HG03354 (cell line): ENCODE measurements at regions not wholly inside any gene's neighbourhood (a gene's known extent, or its start where the extent isn't known, plus 50 kb on each side); places are given as distances from the start of the nearest gene placed in this dataset.

Source experiments
- ATAC-seq: cut with Tn5 transposase; IDR thresholded peaks from one replicate; pipeline ENCODE4 v1.9.1; 2021; ENCODE audit warnings: mild to moderate bottlenecking; ENCODE audit not compliant: unreplicated experiment, poor library complexity, severe bottlenecking

DNA sequence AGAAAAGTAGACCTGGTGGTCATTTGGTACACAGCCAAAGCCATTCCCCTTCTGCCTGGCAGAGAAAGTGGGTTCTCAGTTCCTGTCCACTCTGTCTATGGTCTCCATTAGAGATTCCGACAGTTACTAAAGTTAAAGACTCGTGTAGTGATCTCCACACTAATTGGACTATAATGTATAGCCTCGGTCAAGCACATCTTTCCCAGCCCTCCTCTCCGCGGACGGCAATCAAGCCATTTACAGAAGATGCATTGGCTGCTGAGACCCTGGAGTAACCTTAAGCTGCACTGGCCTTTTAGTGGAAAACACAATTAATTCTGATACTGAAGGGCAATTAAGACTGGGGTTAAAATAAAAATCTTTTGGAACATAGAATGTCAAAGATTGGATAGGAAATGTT lies 865.3 kb downstream of the MCTP2 start:
- ATAC-seq = no peak

DNA sequence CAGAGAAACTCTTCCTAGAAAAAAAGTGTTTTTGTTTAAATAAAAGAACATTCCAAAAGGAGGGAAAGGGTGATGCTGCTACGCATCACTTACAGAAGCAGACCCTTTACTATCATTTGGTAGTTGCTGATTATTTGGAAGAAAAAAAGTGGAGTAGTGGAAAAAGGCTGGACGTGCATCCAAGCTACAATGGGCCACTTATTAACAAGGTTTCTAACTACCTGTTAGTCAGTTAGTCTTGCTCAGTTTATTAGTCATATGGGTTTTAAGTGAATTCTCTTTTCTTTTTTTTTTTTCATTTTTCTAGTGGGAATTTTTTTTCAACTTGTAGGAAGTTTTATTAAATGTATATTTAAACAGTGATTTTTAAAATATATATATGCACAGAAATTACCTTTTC lies 866.0 kb downstream of the MCTP2 start:
- no peak for ATAC-seq

DNA sequence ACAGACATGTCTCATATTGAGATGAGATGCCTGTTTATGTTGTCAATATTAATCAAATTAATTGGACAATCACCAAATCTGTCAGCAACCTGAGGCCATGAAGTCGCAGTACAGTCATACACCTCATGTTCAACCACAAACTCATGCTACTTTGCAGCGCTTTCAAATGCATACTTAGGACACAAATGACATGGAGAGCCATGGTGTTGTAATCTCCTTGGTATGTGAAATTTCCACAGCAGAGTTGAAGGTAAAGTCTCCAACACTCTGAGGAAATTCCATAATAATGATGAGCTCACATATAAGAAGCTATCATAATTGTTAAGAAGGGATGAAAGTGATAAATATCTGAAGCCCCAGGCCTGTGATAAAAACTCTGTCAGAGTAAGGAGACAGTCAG lies 873.9 kb downstream of the MCTP2 start:
- ATAC-seq = no peak

DNA sequence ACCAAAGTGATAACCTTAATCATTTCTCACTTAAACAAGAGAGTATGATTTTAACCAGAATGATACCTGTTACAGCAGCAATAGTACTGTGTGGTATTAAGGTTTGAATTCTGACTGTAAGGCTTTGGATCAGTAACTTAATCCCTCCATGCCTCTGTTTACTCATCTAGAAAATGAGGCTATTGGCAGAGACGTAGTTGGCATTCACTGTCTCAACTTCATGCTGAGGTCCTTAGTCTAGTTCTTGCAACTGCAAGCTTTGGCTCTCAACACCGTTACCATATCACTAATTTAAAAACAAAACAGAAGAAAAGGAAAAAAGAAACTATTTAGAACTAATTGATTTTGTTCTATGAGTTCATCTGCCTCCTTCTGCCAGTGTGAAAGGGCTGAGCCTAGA lies 875.4 kb downstream of the MCTP2 start:
- ATAC-seq = no peak

DNA sequence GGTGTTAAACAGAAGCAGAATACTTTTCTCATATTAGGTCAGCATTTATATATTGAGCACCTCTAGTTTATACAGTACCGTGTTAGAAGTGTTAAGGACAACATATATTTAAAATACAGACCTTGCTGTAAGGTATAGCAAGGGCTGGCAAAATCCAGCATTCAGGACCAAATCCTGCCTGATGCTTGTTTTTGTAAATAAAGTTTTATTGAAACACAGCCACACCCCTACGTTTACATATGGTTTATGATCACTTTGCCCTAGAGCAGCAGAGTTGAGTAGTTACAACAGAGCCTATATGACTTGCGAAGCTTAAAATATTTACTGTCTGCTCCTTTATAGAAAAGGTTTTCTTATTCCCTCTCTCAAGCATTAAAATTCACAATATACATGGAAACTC lies 877.3 kb downstream of the MCTP2 start:
- no peak for ATAC-seq

DNA sequence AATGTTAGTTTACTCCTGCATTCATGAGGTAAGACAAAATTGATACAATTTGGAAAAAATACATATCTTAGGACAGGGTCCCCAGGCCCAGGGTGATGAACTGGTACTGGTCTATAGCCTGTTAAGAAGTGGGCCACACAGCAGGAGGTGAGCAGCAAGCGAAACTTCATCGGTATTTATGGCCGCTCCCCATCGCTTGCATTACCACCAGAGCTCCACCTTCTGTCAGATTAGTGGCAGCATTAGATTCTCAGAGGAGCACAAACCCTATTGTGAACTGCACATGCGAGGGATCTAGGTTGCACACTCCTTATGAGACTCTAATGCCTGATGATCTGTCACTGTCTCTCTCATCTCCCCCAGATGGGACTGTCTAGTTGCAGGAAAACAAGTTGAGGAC lies 880.6 kb downstream of the MCTP2 start:
- ATAC-seq = no peak

DNA sequence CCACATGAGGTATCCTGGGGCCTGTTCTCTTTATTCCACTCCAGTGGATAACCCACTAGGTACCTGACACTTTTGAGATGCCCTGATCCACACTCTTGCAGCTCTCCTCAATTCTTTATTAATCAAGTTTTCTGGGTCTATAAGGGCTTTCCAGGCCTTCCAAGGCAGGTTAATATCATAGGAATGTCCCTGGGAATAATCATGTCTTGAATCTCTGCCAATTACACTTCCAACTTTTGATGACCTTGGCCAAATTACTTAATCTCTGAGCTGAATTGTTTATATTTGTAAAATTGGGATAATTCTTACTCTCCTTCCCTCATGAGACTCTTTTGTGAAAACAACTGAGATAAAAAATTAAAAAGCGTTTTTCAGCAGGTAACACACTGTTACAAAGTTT lies 881.7 kb downstream of the MCTP2 start:
- no peak for ATAC-seq

DNA sequence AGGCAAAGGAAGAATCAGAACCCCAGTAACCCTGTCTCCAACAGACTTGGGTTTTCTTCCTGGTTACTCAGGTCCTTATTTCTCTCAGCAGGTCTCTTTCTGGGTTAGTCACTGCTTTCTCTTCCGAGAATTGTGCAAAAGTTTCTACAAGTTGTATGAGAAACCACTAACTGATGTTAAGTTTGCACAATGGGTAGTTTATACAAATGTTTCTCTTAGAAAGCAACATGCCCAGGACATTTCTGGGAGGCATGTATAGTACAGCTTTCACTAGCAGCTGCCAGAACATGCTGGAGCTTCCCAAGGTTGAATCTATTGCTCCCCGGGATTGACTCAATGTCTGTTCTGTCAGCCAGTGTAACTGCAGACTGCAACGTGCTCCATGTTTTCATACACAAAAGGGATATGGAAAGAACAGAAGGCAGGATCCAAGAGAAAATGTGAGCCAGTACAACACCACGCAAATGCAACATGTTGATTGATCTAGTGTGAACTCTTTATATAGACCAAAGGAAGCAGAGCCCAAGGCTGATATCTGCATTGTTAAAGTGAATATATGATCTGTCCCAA lies 887.8 kb downstream of the MCTP2 start:
- no peak for ATAC-seq

DNA sequence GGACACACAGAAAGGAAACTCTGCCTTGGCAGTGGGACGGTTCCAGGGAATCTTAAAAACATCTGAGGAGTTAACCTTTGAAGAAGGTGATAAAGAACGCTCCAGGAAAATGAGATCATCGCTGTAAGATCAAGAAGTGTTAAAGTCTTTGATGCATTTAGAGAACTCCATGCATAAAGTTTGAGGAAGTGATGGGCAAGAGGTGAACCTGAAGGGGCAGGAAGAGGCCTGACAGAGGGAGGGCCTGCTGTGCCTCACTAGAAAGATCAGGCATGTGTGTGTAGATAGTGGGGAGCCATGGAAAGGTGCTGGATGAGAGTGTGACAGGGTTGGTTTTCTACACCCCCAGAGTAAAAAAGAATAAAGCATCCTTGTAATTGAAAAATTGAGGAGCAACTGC lies 889.2 kb downstream of the MCTP2 start:
- ATAC-seq = no peak

DNA sequence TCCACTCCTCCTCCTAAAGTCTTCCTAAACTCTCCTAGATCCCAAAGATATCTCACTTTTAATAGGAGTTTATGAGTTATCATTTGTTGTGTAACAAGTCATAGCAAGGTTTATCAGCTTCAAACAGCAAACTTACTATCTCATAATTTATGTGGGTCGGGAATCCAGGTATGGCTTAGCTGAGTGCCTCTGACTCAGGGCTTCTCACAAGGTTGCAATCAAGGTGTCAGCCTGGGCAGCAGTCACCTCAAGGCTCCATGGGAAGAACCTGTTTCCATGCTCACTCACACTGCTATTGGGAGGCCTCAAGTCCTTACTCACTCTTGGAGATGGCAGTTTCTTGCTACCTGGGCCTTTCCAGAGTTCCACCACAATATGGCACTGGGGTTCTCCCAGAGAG lies 889.8 kb downstream of the MCTP2 start:
- ATAC-seq = no peak

DNA sequence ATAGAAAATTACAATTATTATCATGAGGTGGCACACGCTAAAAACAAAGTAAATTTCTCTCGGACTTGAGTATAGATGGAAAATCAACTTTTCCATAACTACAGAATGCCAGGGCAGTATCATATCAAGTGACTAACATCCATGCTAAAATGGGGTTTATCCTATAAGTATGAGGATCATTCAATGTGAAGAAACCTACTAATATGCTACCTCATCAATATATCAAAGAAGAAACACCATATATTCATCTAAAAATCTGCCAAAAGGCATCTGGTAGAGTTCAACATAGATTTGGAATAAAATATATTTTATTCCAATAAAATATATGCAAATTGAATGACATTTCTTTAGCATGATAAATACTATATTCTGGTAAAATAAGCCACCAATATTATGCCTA lies 894.4 kb downstream of the MCTP2 start:
- no peak for ATAC-seq

DNA sequence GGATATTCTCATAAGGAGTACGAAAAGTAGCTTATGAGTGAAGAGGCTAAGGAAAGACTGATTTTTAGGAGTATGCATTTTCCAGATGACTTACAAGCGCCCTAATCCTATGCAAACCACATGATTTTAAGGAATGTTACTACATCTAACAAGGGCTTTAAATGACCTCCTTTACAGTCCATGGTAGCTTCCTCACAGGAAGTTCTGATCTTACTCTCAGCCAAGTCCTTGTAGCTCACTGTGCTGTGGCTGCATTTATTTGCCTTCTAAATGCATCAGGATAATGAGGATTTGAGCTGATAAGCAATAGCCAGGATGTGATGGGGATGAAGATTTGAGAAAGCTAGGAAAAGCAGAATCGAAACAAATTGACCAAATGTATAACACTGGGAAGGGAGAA lies 896.0 kb downstream of the MCTP2 start:
- ATAC-seq = no peak

DNA sequence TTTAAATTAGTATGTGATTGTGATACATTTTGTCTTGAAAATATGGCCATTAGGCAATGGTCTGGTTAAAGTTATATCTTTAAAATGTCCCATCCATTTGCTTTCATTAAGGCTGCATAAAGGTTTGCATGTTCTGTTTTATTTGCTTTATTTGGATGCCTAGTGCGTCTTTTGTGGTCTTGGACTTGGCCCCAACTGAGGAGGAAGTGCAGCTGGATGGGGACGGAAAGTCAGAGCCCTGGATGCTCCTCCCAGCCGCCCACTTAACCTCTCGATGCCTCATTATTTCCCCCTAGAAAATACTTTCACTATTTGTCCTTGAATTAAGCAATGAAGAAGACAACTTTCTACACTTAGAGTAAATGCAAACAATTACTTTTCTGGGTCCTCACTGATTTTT lies 898.2 kb downstream of the MCTP2 start:
- ATAC-seq = no peak

DNA sequence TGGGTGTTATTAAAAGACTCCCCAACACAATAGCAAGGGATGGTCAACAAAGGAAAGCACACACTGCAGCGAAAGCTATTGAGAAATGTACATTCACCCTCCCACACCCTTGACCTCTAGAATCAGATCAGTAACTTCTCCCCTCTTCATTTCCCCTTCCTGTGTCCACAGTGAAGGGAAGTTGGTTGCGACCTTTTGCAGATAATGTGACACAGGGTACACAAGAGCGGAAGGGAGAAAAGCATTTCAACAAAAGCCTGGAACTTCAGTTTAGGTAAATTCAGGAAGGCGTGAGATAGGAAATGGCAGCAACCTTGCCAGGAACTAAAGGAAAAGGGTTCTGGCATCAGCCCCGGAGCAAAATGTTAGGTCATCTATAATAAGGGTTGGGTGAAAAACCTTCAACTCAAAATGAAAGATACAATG lies 899.8 kb downstream of the MCTP2 start:
- no peak for ATAC-seq

DNA sequence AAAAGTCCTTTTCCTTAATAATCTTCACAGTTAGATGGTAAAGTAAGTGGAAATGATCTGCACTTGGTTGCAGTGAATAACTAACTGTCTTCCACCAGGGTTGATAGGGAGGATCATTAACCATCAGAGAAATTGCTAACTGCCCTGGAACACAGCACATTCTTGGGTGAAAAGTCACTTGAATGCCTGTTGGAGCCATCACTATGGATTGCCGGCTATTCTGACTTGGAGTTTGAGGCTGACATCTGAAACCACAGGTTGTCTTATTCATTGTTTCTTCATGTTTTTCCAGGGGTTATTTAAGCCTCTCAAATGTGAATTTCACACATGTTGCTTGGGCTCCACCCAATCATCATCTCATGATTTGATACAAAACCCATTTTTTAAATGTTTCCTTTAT lies 901.4 kb downstream of the MCTP2 start:
- ATAC-seq = no peak

DNA sequence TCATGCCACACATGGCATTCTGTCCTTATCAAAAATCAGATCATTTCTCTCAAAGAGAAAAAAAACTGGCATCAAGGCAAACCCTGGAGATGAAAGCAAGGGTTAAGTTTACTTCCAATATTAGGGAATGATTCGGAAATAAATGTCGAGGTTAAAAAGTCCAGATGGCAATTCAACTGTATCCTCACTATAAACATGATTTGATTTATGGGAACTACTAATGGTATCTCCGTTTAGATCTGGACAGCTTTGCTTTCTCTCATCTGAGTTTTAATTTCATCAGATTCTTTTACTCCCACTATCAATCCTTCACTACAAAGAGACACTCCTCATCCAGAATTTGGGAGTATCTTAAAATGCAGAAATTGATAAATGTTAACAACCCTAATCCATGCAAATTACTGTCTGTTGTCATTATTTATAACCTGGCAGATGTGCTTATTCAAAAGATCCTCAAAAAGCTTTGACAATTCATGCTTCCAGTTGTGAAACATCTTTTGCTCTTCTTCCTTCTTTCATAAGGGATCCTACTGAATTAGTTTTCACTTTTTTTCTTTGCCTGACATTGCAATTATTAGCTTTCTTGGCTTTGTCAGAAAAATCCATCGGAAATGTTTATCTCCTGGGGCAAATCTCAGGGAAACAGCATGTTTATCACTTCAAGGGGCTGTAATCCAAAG lies 903.2 kb downstream of the MCTP2 start:
- no peak for ATAC-seq

DNA sequence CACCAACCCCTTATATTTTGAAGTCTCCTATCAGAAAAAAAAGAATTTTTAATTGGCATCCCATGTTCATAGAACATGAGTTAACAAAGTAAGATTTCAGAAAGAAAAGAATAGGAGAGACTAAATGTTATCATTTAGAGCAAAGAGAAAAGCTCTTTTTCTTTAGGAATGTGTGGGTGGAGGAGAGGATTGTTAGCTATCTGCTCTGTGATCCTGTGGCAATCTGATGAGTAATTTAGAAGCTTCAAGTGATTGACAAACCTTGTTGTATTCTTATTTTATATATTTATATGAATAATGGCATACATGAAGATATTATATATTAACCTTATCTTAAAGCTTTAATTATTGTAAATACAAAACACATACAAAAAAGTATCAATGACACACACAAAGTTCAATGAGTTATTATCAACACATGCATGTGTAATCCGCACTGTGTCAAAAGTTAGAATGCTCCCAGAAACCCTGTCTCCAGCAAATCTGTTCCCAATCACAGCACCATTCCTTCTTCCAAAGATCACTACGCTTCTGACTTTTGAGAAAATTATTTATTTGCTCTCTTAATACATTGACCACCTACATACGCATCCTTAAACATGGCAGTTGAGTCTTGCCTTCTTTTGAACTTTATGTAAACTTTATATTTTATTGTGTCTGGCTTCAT lies 907.4 kb downstream of the MCTP2 start:
- no peak for ATAC-seq

DNA sequence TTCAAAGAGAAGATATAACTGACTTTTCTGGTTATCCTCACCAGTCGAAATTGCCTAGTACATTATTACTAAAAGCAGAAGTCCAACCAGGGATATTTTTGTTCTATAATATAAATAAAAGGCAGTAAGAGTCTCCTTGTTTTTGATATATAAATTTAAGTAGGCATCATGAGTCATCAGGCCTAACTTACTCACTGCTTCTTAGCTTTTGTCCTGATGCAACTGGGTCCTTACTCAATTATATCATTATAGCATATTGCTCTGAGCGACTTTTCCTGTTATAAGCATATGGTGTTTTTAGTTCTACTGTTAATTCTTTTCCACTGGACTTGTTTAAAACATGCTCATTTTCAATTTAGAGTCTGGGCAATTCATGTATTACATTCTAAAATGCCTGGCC lies 910.1 kb downstream of the MCTP2 start:
- no peak for ATAC-seq

DNA sequence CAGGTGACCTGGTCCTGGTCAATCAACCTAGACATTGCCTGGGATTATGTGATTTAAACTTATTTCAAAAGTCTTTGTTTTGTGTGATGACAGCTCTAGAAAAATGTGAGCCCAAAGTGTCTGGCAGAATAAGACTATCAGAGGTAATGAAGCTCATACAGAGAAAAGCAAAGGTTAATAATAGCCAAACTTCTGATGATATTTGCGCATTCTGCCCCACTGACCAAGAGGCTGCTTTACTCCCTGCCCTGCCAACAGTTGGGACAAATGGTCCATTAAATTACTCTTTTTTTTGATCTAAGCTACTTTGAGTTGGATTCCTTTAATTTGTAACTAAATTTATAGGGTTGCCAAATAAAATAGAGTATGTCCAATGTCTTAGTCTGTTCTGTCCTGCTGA lies 911.2 kb downstream of the MCTP2 start:
- ATAC-seq = no peak

DNA sequence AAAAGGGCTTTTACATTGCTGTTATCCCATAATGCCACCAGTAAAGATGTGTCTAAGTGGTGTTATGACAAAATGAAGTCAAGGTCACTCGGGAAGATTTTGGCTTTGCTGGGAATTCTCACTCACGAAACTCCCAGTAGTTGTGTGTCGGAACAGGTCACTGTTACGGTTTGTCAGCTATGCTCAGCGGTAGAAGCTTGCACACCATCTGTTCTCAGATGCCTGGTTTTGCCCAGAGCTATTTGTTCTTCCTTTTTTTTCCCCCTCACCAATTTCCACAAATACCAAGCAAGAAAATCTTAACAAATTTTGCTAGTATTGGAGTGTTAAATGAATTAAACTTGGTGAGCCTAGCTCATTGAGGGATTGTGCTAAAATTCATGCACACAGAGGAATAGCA lies 915.1 kb downstream of the MCTP2 start:
- ATAC-seq = no peak

DNA sequence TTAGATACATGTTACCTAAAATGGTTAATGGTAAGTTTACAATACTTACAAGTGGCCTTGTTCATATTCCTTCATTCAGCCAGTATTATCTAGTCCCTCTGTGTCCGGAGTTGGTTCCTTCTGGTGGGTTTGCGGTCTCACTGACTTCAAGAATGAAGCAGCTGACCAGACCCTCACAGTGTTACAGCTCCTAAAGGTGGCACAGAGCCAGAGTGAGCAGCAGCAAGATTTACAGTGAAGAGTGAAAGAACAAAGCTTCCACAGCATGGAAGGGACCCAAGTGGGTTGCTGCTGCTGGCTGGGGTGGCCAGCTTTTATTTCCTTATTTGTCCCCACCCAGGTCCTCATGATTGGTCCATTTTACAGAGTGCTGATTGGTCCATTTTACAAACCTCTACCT lies 916.8 kb downstream of the MCTP2 start:
- no peak for ATAC-seq

DNA sequence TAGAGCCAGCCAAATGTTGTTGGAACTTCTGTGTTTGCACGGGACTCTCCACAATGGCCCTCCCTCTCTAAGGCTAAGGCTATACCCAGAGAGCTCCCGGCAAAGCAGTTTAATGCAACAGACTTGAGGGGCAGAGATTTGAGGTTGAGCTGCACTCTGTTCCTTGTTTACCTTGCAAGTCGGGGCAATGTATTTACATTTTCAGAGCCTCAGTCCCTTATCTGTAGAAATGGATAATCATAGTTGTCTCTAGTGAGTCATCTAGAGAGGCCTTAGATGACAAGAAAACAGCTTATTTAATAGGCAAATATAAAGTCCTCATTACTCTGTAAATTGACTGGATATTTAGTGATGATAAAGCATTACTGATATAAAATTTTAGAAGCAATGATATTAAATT lies 917.7 kb downstream of the MCTP2 start:
- ATAC-seq = no peak
